RWPE2 (cell line): ENCODE measurements at regions not wholly inside any gene's neighbourhood (a gene's known extent, or its start where the extent isn't known, plus 50 kb on each side); places are given as distances from the start of the nearest gene placed in this dataset.
"Not testable (repeated sequence)": the region's sequence is repeated elsewhere in the genome, so short reads cannot be mapped to it uniquely, and the experiment has no call there.

ENCODE experiments used
- ATAC-seq: fragments of 200-7000 bp; cut with Tn5 transposase; 3 replicates; pipeline ENCODE4 v1.9.1; 2021; ENCODE audit warnings: low read depth
- DNase-seq: peaks from one replicate; pipeline ENCODE4 v3.0.0-alpha.2; 2020; ENCODE audit warnings: low spot score
- H3K27ac ChIP-seq: fragments of 450-650 bp; 2 replicates; pipeline ENCODE4 v1.5.1; 2017; ENCODE audit warnings: mild to moderate bottlenecking; ENCODE audit not compliant: poor library complexity, severe bottlenecking
- H3K27me3 ChIP-seq: fragments of 250-450 bp; sonication (Bioruptor Pico); 2 replicates; pipeline ENCODE4 v1.5.1; 2021; ENCODE audit warnings: mild to moderate bottlenecking, moderate library complexity; ENCODE audit not compliant: insufficient read depth, poor library complexity, severe bottlenecking
- H3K36me3 ChIP-seq: fragments of 250-450 bp; sonication (Bioruptor Pico); 2 replicates; pipeline ENCODE4 v1.5.1; 2020; ENCODE audit warnings: low read depth, mild to moderate bottlenecking, moderate library complexity
- H3K4me1 ChIP-seq: fragments of 250-450 bp; sonication (Bioruptor Pico); 2 replicates; pipeline ENCODE4 v1.5.1; 2021; ENCODE audit warnings: mild to moderate bottlenecking, moderate library complexity; ENCODE audit not compliant: insufficient read depth, poor library complexity, severe bottlenecking
- H3K4me3 ChIP-seq: fragments of 250-450 bp; sonication (Bioruptor Pico); 2 replicates; pipeline ENCODE4 v1.5.1; 2021; ENCODE audit warnings: mild to moderate bottlenecking, moderate library complexity; ENCODE audit not compliant: severe bottlenecking
- H3K9me3 ChIP-seq: fragments of 250-450 bp; sonication (Bioruptor Pico); 2 replicates; pipeline ENCODE4 v1.5.1; 2021; ENCODE audit warnings: mild to moderate bottlenecking, moderate library complexity; ENCODE audit not compliant: severe bottlenecking
- TF ChIP-seq, protein P1 (sequence below): fragments of 450-650 bp; IDR thresholded peaks from one replicate; pipeline ENCODE4 v1.5.1; 2017; ENCODE audit warnings: mild to moderate bottlenecking, moderate library complexity; ENCODE audit not compliant: poor library complexity, severe bottlenecking

DNA sequence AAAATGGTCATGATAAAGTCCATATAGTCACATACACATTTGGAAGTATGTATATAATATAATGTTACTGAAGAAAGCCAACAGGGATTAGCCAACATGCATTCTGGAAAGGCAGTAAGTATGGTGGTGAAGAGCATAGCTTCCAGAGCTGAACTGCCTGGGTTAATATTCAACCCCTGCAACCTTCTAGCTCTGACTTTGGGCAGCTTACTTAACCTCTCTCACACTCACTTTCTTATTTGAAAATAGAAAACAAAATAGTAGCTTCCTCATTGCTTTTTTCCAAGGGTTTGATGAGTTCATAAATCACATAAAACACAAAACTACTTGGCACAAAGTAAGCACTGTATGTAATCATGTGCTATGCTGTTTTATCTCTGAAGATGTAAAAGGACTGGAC, 216.4 kb downstream of the CHIC2 start:
- H3K27me3 ChIP-seq: no peaks in the 10 kb centered on the region
- no peaks in the 10 kb centered on the region for H3K36me3 ChIP-seq
- H3K4me3 ChIP-seq: no peak overlapping the region
- H3K4me1 ChIP-seq: no peaks in the 10 kb centered on the region
- no peak for ATAC-seq
- no peak overlapping the region for H3K27ac ChIP-seq
- no peaks in the 10 kb centered on the region for H3K9me3 ChIP-seq
- TF ChIP-seq, protein P1, sequence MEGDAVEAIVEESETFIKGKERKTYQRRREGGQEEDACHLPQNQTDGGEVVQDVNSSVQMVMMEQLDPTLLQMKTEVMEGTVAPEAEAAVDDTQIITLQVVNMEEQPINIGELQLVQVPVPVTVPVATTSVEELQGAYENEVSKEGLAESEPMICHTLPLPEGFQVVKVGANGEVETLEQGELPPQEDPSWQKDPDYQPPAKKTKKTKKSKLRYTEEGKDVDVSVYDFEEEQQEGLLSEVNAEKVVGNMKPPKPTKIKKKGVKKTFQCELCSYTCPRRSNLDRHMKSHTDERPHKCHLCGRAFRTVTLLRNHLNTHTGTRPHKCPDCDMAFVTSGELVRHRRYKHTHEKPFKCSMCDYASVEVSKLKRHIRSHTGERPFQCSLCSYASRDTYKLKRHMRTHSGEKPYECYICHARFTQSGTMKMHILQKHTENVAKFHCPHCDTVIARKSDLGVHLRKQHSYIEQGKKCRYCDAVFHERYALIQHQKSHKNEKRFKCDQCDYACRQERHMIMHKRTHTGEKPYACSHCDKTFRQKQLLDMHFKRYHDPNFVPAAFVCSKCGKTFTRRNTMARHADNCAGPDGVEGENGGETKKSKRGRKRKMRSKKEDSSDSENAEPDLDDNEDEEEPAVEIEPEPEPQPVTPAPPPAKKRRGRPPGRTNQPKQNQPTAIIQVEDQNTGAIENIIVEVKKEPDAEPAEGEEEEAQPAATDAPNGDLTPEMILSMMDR: no peak
- DNase-seq: no peak

DNA sequence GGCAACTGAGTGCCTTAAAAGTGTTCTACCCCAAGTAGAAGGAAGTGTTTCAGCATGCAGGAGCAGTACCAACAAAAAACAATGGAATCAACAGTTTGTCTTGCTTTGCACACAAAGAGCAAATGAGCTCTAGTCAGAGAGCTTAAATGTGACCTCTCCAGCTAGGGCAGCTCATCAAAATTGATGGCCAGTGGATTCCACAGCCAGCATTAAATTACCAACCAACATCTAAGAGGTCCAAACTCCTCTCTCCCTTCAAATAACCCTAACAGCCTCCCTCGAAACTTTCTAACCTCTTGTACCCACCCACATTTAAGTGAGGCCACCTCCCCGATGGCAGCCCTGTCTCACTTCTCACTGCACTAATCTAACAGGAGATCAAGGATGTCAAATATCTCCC, 219.9 kb downstream of the CHIC2 start:
- Histone ChIP-seq H3K9me3 (no peaks in the 10 kb centered on the region), H3K27me3 (no peaks in the 10 kb centered on the region), H3K4me3 (no peak overlapping the region), H3K27ac (no peak overlapping the region), H3K36me3 (no peaks in the 10 kb centered on the region), H3K4me1 (no peaks in the 10 kb centered on the region)
- TF ChIP-seq, protein P1: no peak
- no peak for ATAC-seq
- DNase-seq: no peak

DNA sequence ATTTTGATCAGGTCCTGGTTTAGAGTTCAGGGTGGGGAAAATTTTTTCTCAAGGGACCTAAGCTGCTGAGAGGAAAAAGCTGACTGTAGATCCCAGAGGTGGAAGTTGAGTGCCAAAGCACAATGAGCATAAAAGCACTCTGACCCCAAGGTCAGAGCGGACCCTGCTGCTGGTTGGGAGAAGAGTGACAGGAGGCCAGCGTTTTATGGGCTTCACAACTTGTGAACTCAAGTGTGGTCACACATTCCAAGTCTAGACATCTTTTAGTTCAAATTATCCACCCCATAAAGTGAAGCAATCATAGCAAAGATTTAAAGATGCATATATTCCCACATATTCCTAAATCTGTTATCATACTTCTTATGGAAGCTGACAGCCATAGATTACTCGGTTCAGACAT, 220.3 kb downstream of the CHIC2 start:
- H3K27me3 ChIP-seq: no peaks in the 10 kb centered on the region
- ATAC-seq (no peak), DNase-seq (no peak)
- H3K36me3 ChIP-seq: no peaks in the 10 kb centered on the region
- no peaks in the 10 kb centered on the region for H3K4me1 ChIP-seq
- TF ChIP-seq, protein P1: no peak
- no peaks in the 10 kb centered on the region for H3K9me3 ChIP-seq
- no peak overlapping the region for H3K4me3 ChIP-seq
- no peak overlapping the region for H3K27ac ChIP-seq

DNA sequence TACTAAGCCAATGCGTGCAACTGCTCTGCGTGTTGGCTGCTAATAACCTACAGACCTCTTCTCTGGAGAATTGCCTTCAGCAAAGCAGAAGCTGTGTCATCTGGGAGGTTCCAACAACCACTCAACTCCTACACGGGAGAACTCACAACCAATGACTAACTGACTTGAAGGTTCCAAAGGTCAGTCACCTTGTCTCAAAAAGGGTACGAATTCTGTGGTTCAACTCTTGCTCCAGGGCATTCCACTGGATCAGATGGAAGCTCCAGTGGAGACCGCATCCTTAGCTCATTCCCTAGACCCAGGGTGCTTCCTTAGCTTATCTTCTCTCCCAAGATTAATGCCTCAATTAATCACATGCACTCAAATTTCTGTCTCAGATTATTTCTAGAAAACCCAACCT, 222.7 kb downstream of the CHIC2 start:
- Histone ChIP-seq H3K27me3 (no peaks in the 10 kb centered on the region), H3K27ac (no peak overlapping the region), H3K9me3 (no peaks in the 10 kb centered on the region), H3K36me3 (no peaks in the 10 kb centered on the region), H3K4me1 (no peaks in the 10 kb centered on the region), H3K4me3 (no peak overlapping the region)
- ATAC-seq: no peak
- TF ChIP-seq, protein P1: no peak
- no peak for DNase-seq

DNA sequence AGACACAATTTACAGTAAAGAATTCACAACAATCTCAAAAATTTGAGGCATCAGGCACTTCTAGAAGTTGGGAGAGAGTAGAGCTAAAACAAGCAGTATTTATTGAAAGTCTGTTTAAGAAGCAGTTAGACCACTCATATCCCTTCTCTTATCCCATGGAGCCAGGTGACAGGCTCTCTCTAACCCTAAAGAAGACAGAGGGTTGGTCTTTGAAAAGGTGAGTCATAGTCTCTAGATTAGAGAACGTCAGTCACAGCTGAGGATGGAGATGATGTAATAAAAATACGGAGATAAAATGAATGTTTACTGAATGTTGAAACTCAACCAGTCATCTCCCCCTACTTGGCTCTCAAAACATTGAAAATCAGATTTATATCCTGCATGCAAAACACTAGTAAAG, 223.8 kb downstream of the CHIC2 start:
- Histone ChIP-seq H3K27ac (no peak overlapping the region), H3K27me3 (no peaks in the 10 kb centered on the region), H3K36me3 (no peaks in the 10 kb centered on the region), H3K4me3 (no peak overlapping the region), H3K9me3 (no peaks in the 10 kb centered on the region), H3K4me1 (no peaks in the 10 kb centered on the region)
- ATAC-seq: peak; percentile 51; the same call in 2 of the 3 replicates
- TF ChIP-seq, protein P1: no peak
- no peak for DNase-seq

DNA sequence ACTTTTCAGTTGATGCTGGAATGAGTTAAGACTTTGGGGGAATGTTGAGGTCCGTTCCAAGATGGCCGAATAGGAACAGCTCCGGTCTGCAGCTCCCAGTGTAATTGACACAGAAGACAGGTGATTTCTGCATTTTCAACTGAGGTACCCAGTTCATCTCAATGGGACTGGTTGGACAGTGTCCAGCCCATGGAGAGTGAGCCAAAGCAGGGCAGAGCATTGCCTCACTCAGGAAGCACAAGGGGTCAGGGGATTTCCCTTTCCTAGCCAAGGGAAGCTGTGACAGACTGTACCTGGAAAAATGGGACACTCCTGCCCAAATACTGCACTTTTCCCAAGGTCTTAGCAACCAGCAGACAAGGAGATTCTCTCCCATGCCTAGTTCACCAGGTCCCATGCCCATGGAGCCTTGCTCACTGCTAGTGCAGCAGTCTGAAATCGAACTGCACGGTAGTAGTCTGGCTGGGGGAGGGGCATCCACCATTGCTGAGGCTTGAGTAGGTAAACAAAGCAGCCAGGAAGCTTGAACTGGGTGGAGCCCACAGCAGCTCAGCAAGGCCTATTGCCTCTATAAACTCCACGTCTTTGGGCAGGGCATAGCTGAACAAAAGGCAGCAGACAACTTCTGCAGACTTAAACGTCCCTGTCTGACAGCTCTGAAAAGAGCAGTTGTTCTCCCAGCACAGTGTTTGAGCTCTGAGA, 231.0 kb downstream of the CHIC2 start:
- DNase-seq, H3K9me3 ChIP-seq, H3K4me1 ChIP-seq, H3K4me3 ChIP-seq, H3K36me3 ChIP-seq, H3K27me3 ChIP-seq, ATAC-seq, H3K27ac ChIP-seq: not testable (repeated sequence)
